Endothelial cell of umbilical vein (primary cell): ENCODE measurements at regions not wholly inside any gene's neighbourhood (a gene's known extent, or its start where the extent isn't known, plus 50 kb on each side); places are given as distances from the start of the nearest gene placed in this dataset.

Experiments
- BruUV-seq: library from RNA; stranded (reverse); fragments of 400-500 nt; replicated peaks from 2 replicates; lab custom pipeline; 2021; lab: Mats Ljungman, UMichigan
- CTCF ChIA-PET: fragments of 300-600, 350-600 bp; sonication (Branson Sonifier 250); formaldehyde crosslinking; loops from one replicate; lab custom pipeline; 2021; ENCODE audit warnings: antibody characterized with exemption, inconsistent platforms; lab: Charles Lee
- POLR2A ChIA-PET: fragments of 300-600, 350-600 bp; sonication (Branson Sonifier 250); formaldehyde crosslinking; loops from one replicate; lab custom pipeline; 2021; ENCODE audit warnings: antibody characterized with exemption, inconsistent platforms; lab: Charles Lee
- DNase-seq: peaks from one replicate; pipeline ENCODE4 v3.0.0-alpha.2; 2011; ENCODE audit warnings: low read depth, low spot score
- FAIRE-seq: peaks from 2 replicates; lab custom pipeline; 2011; peaks lifted over from hg19 to GRCh38; lab: Jason Lieb, UNC
- H2AFZ ChIP-seq: 2 replicates; pipeline ENCODE4 v1.6.0; 2012; ENCODE audit warnings: low read depth, low read length, control low read depth, inconsistent platforms
- H3K27ac ChIP-seq: 2 replicates; pipeline ENCODE4 v1.5.1; 2011; ENCODE audit warnings: low read depth, mild to moderate bottlenecking, control low read depth, low read length, moderate library complexity; ENCODE audit not compliant: insufficient read depth
- H3K27me3 ChIP-seq, 2 experiments: 2 replicates each; pipeline versions ENCODE4 v1.6.0 to v1.6.1; 2011; ENCODE audit warnings: low read length in 2 of 2, mixed read lengths in 1 of 2; ENCODE audit not compliant: control insufficient read depth in 2 of 2, insufficient read depth in 2 of 2
- H3K36me3 ChIP-seq, 2 experiments: 2 replicates in 1 of 2; 3 replicates in 1 of 2; pipeline ENCODE4 v1.5.1; 2011; ENCODE audit warnings: low read length in 2 of 2, mild to moderate bottlenecking in 1 of 2, moderate library complexity in 1 of 2; ENCODE audit not compliant: control insufficient read depth in 2 of 2, insufficient read depth in 2 of 2; ENCODE audit errors: extremely low read depth in 1 of 2
- H3K4me1 ChIP-seq: 3 replicates; pipeline ENCODE4 v1.5.1; 2011; ENCODE audit warnings: mild to moderate bottlenecking, low read length; ENCODE audit not compliant: control insufficient read depth, insufficient read depth; ENCODE audit errors: extremely low read depth
- H3K4me2 ChIP-seq: 2 replicates; pipeline ENCODE4 v1.6.1; 2011; ENCODE audit warnings: low read length, control low read depth, mixed read lengths; ENCODE audit not compliant: insufficient read depth
- H3K4me3 ChIP-seq, 3 experiments: fragments of 200-600 bp in 1 of 3; sonication (generic), shearing (Covaris generic) in 1 of 3; replicated peaks in 1 of 3; 2 replicates each; pipeline ENCODE4 v1.5.1; 2011 to 2016; ENCODE audit warnings: control low read depth in 3 of 3, low read length in 3 of 3, mild to moderate bottlenecking in 2 of 3, inconsistent platforms in 1 of 3, low read depth in 1 of 3, moderate library complexity in 1 of 3; ENCODE audit not compliant: insufficient read depth in 1 of 3
- H3K79me2 ChIP-seq: 2 replicates; pipeline ENCODE4 v1.6.0; 2012; ENCODE audit warnings: low read length, inconsistent platforms; ENCODE audit not compliant: control insufficient read depth, insufficient read depth
- H3K9ac ChIP-seq: replicated peaks from 2 replicates; pipeline ENCODE3; 2011; ENCODE audit warnings: low read length, control low read depth; ENCODE audit not compliant: insufficient read depth; ENCODE audit errors: extremely low read depth
- H3K9me1 ChIP-seq: replicated peaks from 3 replicates; pipeline ENCODE4 v1.6.0; 2011; ENCODE audit warnings: mild to moderate bottlenecking, low read length; ENCODE audit not compliant: control insufficient read depth, insufficient read depth; ENCODE audit errors: extremely low read depth
- H3K9me3 ChIP-seq: replicated peaks from 2 replicates; pipeline ENCODE4 v1.5.1; 2012; ENCODE audit warnings: low read length, inconsistent platforms; ENCODE audit not compliant: control insufficient read depth, insufficient read depth
- H4K20me1 ChIP-seq: replicated peaks from 2 replicates; pipeline ENCODE3; 2011; ENCODE audit warnings: mild to moderate bottlenecking, low read length; ENCODE audit not compliant: control insufficient read depth, insufficient read depth; ENCODE audit errors: extremely low read depth
- CTCF ChIP-seq, 2 donors: IDR thresholded peaks; 1 replicate in 1 of 2; 2 replicates in 1 of 2; pipeline ENCODE4 v1.5.1; 2011; ENCODE audit warnings: low read length in 2 of 2, mild to moderate bottlenecking in 2 of 2, moderate library complexity in 2 of 2, control low read depth in 1 of 2, inconsistent platforms in 1 of 2, low read depth in 1 of 2; ENCODE audit not compliant: insufficient read depth in 1 of 2; ENCODE audit errors: extremely low read depth in 1 of 2
- EZH2 ChIP-seq: IDR thresholded peaks from 2 replicates; pipeline ENCODE4 v1.6.1; 2012; ENCODE audit warnings: borderline replicate concordance, low read depth, mild to moderate bottlenecking, moderate library complexity, low read length, inconsistent platforms; ENCODE audit not compliant: severe bottlenecking
- FOS ChIP-seq: IDR thresholded peaks from 2 replicates; pipeline ENCODE4 v1.6.1; 2011; ENCODE audit warnings: mild to moderate bottlenecking, low read length, moderate library complexity, borderline replicate concordance; ENCODE audit not compliant: insufficient read depth
- GATA2 ChIP-seq: IDR thresholded peaks from 2 replicates; pipeline ENCODE4 v1.7.0; 2011; ENCODE audit warnings: low read depth, mild to moderate bottlenecking, moderate library complexity, mixed read lengths, low read length; ENCODE audit not compliant: insufficient read length, insufficient read depth
- POLR2A ChIP-seq: IDR thresholded peaks from 2 replicates; pipeline ENCODE4 v1.6.1; 2012; ENCODE audit warnings: low read depth, mild to moderate bottlenecking, control low read depth, low read length
- POLR2AphosphoS5 ChIP-seq: IDR thresholded peaks from 2 replicates; pipeline ENCODE4 v1.6.1; 2012; ENCODE audit warnings: low read depth, mild to moderate bottlenecking, control low read depth, low read length, moderate library complexity; ENCODE audit not compliant: insufficient read depth
- dilution Hi-C: fragments of 300-500 bp; cut with MboI; formaldehyde crosslinking; loops from one replicate; pipeline ENCODE4 v1.15.0; 2019; ENCODE audit warnings: low sequenced_read_pairs; ENCODE audit not compliant: extremely low pct_ligation_motif_present
- intact Hi-C: fragments of 100-400 bp; cut with micrococcal nuclease; formaldehyde crosslinking; loops from one replicate; pipeline ENCODE4 v1.10.0; 2022

GRCh38 chr12:103247531-103247930 is 248.2 kb downstream of the C12orf42 start:
- ChIA-PET CTCF (no interaction called here), POLR2A (no interaction called here)
- BruUV-seq = no TSS peak

More at GRCh38 chr12:103247531-103247930, 248.2 kb downstream of the C12orf42 start:
- dilution Hi-C loops (no loop called here), intact Hi-C loops (no loop called here)
- FAIRE-seq (no peak), DNase-seq (no peak)
- no peak overlapping the region for H2AFZ ChIP-seq
- no peak overlapping the region for H3K9ac ChIP-seq
- no peak overlapping the region for H3K4me3 ChIP-seq
- no peaks in the 10 kb centered on the region for H3K27me3 ChIP-seq
- H3K4me1 ChIP-seq = no peaks in the 10 kb centered on the region
- no peaks in the 10 kb centered on the region for H3K79me2 ChIP-seq
- H3K36me3 ChIP-seq = no peaks in the 10 kb centered on the region
- no peaks in the 10 kb centered on the region for H4K20me1 ChIP-seq
- no peak overlapping the region for H3K4me2 ChIP-seq
- H3K27ac ChIP-seq = no peak overlapping the region
- H3K9me1 ChIP-seq = no peaks in the 10 kb centered on the region
- peaks cover 4% of the 10 kb centered on the region for H3K9me3 ChIP-seq
- TF ChIP-seq EZH2 (no peak), GATA2 (no peak), FOS (no peak), POLR2A (no peak), POLR2AphosphoS5 (no peak), CTCF (IDR thresholded peaks at IDR 0.05; ENCODE audit: extremely low read depth in 1 of 2, insufficient read depth in 1 of 2, low read depth in 1 of 2, low read length in 2 of 2) (no peak)
